Right lung (tissue), 2 donors: ENCODE measurements at regions not wholly inside any gene's neighbourhood (a gene's known extent, or its start where the extent isn't known, plus 50 kb on each side); places are given as distances from the start of the nearest gene placed in this dataset.
"Not testable (repeated sequence)": the region's sequence is repeated elsewhere in the genome, so short reads cannot be mapped to it uniquely, and the experiment has no call there.

Source experiments
- DNase-seq, 2 donors: peaks; one replicate each; pipeline ENCODE4 v3.0.0-alpha.2; 2013

DNA sequence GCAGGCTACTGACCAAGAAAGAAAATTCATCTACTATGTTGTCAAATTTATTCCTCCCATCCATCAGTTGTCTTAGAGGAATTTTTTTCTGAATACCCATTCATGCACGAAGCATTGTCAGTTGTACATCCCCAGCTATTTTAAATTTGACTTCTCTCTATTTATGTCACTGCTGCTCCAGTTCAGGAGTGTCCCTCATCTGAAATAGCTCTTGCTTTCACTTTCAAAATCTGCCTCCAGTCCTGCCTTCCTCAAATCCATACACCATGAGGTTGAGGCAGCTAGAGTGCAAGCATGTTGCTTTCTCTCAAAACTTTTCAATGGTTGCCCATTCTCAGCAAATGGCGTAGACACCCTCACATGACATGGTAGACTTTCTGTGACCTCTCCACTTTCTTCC lies 335.4 kb upstream of the CDH2 start:
- DNase-seq = no peak

DNA sequence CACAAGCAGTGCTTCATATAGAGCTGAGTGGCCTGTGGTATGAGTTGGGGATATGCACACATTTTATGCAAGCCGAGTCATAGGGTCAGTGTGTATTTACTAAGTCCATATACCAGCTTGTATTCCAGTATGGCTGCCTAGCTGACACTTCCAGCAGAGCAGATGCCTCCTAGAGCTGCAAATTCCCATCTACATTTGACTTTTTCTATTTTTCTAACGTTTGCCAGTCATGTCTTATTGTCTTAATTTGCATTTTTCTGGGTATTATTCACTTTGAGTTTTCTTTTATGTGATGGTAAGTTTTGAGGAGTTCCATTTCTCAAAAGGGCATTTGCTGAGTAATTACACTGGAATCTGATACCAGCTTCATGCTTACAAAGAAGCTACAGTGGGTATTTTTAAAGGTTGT lies 334.5 kb upstream of the CDH2 start:
- no peak for DNase-seq

DNA sequence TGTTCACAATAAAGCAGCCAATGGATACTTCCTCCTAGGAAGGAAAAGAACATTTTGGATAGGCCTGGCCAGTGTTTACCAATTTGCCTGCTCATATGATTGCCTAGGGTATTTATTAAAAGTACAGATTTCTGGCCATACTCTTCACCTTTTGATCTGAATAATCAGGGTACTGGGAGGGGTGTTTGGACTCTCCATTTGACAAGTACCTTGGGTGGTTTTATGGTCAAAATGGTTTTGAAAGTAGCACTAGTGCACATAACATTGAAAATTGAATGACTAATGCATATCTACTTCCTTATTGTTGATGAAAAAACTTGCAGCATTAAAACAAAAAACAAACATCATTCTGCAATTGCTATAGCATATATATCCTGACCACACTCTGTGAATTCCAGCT lies 333.3 kb upstream of the CDH2 start:
- DNase-seq = no peak

DNA sequence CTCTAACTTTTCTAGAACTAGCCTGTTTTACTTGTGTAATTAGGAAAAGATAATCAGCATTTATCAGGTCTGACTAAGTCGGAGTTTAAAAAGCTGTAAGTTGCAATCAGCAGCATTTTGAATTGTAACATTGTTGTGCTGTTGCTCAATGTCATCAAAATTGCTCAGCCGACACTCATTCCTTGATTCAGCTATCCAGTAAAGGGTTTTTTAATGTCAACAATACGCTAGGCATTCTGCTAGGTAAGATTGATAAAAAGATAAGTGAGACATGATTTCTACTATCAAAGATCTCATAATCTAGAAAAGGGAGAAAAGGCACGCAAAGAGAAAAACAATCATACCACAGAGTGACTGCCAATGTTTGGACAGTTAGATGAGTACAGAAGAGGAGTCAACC lies 327.1 kb upstream of the CDH2 start:
- no peak for DNase-seq

DNA sequence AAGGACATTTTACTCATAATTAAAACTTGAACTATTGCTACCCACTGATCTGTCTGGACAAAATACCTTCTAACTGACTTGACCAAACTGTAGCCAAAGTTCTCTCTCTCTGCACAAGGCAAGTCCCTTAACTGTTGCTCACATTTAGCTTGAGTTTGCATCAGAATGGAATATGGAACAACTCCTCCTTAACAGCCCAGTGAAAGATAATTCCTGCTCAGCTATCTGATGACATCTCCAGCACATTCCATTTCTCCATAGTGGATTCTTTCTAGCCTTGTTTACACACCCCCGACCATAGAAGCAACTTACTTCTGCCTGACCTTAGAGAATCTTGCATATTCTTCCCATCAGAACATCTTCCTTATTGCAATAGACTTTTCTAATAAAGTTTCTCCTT lies 317.2 kb upstream of the CDH2 start:
- DNase-seq = no peak

DNA sequence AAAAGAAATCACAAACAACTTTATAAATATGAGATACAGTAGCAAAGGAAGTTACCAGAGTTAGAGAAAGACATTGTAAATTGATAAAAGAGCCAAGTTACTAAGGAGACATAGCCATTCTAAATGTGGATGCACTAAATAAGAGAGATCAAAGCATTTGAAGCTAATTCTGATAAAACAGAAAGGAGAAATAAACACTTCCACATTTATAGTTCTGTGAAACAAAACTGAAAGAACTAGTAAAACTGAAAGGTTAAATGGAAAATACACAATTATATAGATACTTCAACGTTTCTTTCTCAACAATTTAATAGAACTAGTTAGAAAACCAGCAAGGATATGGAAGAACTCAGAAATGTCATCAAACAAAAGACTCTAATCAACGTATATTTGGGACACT lies 309.0 kb upstream of the CDH2 start:
- no peak for DNase-seq

DNA sequence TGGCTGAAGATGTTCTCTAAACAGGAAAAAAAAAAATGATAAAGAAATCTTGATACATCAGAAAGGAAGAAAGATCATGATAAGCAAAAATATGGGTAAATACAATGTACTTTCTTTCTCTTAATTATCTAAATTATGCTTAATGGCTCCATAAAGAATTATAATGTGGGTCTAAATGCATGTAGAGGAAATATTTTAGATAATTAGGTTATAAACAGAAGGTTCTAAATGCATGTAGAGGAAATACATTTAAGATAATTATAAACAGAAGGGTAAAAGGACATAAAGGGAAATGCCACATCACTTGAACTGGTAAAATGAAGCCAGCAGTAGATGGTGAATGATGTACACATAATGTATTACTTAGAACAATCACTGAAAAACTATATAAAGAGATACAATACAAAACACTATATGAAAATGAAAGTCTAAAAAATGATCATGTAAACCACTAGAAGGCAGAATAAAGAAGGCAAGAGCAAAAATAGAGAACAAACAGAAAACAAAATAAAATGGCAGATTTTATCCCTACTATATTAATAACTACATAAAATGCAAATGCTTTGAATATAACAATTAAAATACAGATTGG lies 308.4 kb upstream of the CDH2 start:
- no peak for DNase-seq

DNA sequence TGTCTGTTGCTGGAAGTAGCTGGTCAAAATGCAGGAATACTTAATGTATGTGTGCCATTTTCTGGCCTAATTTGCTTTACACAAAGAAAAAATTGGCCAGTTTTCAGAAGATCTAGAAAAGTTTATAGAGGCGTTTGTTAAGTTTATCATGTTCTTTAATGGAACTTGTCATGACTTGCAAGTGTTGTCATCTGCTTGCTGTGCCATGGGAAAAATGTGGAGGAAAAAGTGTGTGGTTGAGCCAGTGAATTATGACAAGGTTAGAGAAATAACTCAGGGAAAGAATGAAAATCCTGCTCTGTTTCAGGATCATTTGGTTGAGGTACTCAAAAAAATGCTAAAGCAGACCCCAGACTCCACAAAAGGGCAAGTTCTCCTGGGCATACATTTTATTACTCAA lies 301.6 kb upstream of the CDH2 start:
- no peak for DNase-seq

DNA sequence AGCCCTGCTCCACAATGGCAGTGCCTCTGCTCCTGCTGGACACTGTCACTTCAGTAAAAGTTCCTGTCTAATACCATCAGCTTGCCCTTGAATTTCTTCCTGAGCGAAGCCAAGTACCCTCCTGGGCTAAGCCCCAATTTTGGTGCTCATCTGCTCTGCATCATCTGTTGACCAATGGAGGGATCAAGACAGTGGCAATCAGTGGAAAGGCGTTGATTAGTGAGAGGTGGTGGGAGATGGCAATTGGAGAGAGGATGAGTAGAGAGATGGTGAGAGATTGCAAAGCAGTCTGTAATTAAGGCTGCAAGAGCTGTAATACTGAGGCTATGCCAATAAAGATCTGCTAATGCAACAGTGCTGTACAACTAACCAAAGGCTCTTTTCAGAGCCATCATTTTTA lies 299.4 kb upstream of the CDH2 start:
- DNase-seq = no peak

DNA sequence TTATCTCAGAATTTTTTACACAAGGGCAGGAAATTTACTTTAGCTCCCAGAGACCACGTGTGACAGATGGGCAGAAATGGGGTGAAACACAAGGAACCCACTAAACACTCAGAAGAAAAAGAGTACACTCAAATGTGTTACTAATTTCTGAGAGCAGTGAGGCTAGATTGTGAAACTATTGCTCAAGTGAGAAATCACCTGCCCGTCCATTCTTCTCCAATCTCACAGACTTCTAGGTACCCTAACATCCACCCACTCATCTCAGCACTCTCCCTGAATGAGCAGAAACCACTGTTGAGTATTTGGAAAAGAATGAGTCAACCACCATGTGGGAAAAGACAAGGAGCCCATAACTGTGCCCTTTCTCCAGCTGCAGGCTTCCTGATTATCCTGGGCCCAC lies 293.0 kb upstream of the CDH2 start:
- DNase-seq = no peak

DNA sequence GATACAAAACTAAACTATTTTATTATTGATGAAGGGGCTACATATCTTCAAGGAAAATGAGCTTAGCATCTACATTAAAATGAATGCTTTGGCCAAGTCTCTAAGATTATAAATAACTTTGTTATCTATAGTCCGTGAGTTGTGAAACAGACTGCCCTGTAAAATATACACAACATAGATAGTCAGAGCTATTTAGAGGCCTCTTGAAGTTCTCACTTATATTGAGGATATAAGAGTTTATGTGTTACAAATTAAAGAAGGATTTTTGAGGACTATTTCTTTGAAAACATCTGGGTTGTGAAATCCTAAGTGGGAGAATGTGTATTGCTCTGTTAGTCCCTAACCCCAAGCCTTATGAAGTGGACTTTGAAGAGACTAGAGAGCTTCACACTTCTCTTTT lies 292.0 kb upstream of the CDH2 start:
- no peak for DNase-seq

DNA sequence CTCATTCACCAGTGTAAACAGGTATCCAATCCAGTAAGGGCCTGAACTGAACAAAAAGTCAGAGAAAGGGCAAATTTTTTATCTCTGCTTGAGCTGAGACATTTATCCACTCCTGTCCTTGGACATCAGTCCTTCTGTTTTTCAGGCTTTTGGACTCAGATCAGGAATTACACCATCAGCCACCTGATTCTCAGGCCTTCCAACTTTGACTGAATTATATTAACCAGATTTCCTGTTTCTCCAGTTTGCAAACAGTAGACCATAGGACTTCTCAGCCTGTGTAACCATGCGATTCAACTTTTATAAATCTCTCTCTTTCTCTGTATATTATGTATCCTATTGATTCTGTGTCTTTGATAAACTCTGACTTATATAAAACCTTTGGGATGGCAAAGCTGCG lies 289.3 kb upstream of the CDH2 start:
- no peak for DNase-seq

DNA sequence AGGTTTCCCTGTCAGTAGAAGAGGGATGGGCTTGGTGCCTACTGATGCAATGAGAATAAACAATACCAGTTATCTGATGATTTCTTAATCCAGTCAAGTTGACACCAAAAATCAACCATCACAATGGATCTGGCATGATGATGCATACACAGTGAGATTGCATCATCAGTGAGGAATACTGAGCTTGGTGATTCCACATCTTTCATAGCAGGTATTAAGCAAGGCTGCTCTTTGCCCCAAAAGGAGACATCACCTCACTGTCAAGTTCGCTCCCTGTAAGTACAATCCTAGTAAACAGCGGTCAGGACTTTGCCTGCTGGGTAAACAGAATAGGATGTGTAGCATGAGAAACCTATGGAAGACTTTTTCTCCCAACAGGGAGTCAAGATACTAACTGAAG lies 282.7 kb upstream of the CDH2 start:
- no peak for DNase-seq

DNA sequence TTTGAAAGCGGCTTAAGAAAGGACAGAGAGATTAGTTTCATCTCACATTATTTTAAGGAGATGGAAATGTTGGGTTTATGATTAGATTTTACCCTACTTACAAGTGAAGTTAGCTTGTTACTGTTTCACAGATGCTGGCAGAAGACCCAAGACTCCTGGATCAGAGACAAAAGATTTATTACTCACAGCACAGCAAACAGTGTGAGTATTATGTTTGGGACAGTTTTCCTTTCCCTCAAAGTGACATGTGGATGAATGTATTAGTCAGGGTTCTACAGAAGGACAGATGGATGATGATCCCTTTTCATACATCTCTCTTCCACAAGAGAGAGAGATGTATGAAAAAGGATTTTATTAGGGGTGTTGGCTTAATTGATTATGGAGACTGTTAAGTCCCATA lies 281.8 kb upstream of the CDH2 start:
- no peak for DNase-seq

DNA sequence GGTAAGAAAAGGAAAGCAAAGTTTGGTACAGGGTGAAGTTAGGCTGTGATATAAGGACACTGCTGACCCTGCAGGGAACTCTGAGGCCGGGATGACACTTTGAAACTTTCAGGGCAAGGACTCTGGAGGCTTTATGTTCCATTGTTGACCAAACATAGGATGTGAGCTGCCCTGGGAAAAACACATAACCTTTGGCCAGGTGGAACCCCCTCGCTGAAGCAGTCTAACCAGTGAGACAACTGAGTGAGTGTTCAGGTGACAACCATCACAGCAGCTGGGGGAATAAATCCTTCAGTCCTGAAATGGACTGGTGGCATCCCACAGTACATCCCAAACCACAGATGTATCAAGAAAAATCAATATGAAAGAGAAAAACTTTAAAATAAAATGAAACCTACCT lies 280.9 kb upstream of the CDH2 start:
- DNase-seq = no peak

DNA sequence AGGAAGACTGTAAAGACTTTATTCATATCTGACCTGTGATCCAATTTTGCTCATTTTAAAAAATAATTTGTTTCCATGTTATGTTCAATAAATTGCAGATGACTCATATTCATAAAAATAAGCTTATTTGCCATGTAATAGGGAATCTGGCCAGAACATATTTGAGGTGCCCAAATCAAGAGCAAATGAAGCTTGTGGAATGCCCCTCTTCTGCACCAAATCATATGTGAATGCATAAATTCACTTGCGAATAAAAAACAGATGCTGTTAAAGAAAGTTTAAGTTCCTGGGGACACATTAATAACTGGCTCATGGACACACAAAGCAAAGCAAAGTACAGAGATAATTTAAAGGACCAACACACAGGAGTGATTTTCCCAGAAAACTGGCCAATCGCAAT lies 279.0 kb upstream of the CDH2 start:
- DNase-seq = no peak

DNA sequence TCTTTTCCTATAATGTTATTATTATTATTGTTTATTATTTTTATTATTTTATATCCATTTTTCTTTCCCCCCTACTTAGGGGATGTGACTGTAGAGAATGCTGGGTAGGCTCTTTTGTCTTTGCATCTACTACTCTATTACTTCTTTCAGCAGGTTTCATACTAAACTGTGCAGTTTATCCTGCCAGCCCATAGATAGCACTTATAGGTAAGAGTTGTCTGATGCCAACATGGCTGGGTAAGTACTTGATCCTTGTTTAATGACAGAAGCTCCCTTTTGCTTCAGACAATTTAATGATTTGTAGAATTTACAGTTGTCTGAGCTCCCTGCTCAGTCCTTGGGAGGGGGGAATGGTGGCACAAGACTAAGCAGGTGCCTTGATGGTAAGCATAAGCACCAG lies 262.9 kb upstream of the CDH2 start:
- DNase-seq = no peak

DNA sequence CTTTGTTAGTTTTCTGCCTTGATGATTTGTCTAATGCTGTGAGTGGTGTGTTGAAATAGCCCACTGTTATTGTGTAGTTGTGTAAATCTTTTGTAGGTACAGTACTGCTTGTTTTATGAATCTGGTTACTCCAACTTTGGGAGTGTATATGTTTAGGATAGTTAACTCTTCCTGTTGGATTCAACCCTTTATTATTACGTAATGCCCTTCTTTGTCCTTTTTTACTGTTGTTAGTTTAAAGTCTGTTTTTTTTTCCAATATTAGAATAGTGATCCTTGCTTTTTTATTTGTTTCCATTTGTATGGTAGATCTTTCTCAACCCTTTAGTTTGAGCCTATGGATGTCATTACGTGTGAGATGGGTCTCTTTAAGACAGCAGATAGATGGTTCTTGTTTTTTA lies 261.5 kb upstream of the CDH2 start:
- no peak for DNase-seq

DNA sequence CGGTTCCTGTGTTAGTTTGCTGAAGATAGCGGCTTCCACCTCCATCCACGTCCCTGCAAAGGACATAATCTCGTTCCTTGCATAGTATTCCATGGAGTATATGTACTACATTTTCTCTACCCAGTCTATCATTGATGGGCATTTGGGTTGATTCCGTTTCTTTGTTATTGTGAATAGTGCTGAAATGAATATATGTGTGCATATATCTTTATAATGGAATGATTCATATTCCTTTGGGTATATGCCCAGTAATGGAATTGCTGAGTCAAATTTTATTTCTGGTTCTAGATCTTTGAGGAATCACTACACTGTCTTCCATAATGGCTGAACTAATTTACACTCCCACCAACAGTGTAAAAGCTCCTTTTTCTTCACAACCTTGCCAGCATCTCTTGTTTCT lies 255.4 kb upstream of the CDH2 start:
- no peak for DNase-seq

DNA sequence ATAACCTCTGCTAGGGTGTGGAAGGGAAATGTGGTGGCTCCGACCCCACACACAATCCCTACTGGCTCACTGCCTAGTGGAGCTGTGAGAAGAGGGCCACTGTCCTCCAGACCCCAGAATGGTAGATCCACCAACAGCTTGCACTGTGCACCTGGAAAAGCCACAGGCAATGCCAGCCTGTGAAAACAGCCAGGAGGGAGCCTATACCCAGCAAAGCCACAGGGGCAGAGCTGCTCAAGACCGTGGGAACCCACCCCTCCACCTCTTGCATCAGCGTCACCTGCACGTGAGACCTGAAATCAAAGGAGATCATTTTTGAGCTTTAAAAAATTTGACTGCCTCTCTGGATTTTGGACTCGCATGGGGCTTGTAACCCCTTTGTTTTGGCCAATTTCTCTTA lies 249.0 kb upstream of the CDH2 start:
- DNase-seq = no peak

DNA sequence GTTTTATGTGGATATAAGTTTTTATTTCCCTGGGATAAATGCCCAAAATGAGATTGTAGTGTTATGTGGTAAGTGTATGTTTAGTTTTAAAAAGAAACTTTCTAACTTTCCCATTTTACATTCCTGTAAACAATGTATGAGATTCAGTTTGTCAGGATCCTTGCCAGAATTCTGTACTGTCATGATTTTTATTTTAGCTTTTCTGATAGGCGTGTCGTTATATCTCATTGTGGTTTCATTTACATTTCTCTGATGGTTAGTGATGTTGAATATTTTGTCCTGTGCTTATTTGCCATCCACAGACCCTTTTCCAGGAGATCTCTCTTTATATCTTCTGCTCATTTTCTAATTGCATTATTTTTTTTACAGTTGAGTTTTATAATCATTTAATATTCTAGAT lies 245.6 kb upstream of the CDH2 start:
- no peak for DNase-seq

DNA sequence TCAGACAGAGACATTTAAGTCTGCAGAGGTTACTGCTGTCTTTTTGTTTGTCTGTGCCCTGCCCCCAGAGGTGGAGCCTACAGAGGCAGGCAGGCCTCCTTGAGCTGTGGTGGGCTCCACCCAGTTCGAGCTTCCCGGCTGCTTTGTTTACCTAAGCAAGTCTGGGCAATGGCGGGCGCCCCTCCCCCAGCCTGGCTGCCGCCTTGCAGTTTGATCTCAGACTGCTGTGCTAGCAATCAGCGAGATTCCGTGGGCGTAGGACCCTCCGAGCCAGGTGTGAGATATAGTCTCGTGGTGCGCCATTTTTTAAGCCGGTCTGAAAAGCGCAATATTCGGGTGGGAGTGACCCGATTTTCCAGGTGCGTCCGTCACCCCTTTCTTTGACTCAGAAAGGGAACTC lies 245.0 kb upstream of the CDH2 start:
- DNase-seq = not testable (repeated sequence)

DNA sequence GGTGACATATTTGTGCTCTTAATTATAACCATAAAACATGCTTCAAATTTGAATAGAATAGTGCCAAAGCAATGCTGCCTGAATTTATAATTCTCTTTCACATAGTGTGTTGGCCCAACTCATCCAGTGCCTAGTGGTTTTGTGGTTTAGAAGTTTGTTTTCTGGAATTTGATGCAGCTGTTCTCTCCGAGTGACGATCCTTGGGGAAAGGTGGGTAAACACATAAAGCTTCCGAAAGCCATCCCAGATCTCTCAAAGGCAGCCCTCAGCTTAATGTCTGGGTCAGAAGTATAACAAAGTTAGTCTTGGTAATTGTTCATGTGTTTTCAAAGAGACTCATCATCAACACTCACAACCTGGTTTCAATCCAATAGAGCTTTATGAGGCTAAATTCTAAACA lies 235.6 kb upstream of the CDH2 start:
- DNase-seq = no peak

DNA sequence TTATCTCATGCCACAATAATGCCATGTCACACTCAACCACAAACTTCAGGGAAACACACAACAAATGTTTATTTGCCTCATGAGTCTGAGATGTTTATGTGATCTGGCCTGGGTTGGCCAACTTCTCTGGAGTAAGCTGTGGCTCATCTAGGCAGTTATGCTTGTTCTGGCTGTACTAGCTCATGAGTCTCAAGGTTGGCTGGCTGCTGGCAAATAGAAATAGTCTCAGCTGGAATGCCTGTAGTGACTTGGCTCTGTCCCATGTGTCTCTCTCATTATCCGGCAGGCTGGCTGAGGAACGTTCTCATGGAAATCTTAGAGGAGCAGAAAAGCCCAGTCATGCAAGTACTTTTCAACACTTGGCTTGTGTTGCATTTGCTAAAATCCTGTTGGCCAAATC lies 234.9 kb upstream of the CDH2 start:
- no peak for DNase-seq

DNA sequence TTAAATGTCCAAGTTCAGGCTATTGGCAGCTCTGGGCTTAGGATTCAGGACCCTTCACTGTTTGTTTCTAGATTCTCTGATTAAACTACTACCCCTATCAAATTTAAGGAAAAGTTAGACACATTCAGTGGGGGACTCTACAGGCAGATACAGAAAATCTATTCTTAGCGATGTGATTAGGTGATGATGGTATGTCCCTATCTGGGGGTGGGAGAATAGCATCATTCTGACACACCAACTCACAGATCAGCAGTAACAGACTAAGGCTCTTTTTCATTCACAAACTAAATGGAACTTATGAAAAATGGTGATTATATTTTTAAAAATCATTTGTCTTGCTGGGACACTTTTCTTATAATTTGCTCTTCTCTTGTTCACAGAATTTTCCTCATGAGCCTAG lies 232.9 kb upstream of the CDH2 start:
- DNase-seq = no peak
